Erythroblast (primary cell): ENCODE measurements at regions not wholly inside any gene's neighbourhood (a gene's known extent, or its start where the extent isn't known, plus 50 kb on each side); places are given as distances from the start of the nearest gene placed in this dataset.

Experiments used
- GATA1 ChIP-seq: IDR thresholded peaks from 2 replicates; pipeline ENCODE4 v1.6.1; 2011; ENCODE audit warnings: low read depth, mild to moderate bottlenecking, control low read depth, low read length, moderate library complexity
- POLR2A ChIP-seq: IDR thresholded peaks from 2 replicates; pipeline ENCODE4 v1.6.1; 2011; ENCODE audit warnings: mild to moderate bottlenecking, low read length

GRCh38 chr20:48164034-48164433 is 378.8 kb upstream of the SULF2 start:
- TF ChIP-seq POLR2A (no peak), GATA1 (no peak)
